Thoracic aorta (tissue), 2 donors: ENCODE measurements at regions not wholly inside any gene's neighbourhood (a gene's known extent, or its start where the extent isn't known, plus 50 kb on each side); places are given as distances from the start of the nearest gene placed in this dataset.

Source experiments
- ATAC-seq: fragments of 150-250 bp; one replicate; pipeline ENCODE4 v1.8.0; 2017; ENCODE audit warnings: low read depth; ENCODE audit not compliant: insufficient number of reproducible peaks, low FRiP score
- DNase-seq: peaks from one replicate; pipeline ENCODE4 v3.0.0-alpha.2; 2020; ENCODE audit warnings: low spot score
- H3K27ac ChIP-seq, 2 donors: fragments of 200-600 bp; sonication (generic); 1 replicate in 1 of 2; 2 replicates in 1 of 2; pipeline ENCODE4 v1.5.1; 2016; ENCODE audit warnings: mild to moderate bottlenecking in 2 of 2, moderate library complexity in 2 of 2
- H3K27me3 ChIP-seq: fragments of 200-600 bp; sonication (generic); replicated peaks from 2 replicates; pipeline ENCODE4 v1.6.0; 2016; ENCODE audit warnings: mild to moderate bottlenecking; ENCODE audit not compliant: insufficient read depth
- H3K36me3 ChIP-seq: fragments of 200-600 bp; sonication (generic); one replicate; pipeline ENCODE4 v1.5.1; 2016
- H3K4me1 ChIP-seq, 2 donors: fragments of 200-600 bp; sonication (generic); 1 replicate in 1 of 2; 2 replicates in 1 of 2; pipeline versions ENCODE4 v1.5.1 to v1.6.0; 2016; ENCODE audit warnings: low read depth in 2 of 2, mild to moderate bottlenecking in 1 of 2; ENCODE audit not compliant: control insufficient read depth in 1 of 2
- H3K4me3 ChIP-seq: fragments of 200-600 bp; sonication (generic); 2 replicates; pipeline ENCODE4 v1.5.1; 2016; ENCODE audit warnings: mild to moderate bottlenecking
- H3K9me3 ChIP-seq: fragments of 200-600 bp; sonication (generic); 2 replicates; pipeline ENCODE4 v1.5.1; 2016
- CTCF ChIP-seq: fragments of 200-600 bp; sonication (generic); IDR thresholded peaks from one replicate; pipeline ENCODE4 v1.5.1; 2019; ENCODE audit warnings: antibody characterized with exemption

- ATAC-seq (no peak), DNase-seq (no peak)
- Histone ChIP-seq H3K36me3 (no peaks in the 10 kb centered on the region), H3K27me3 (no peaks in the 10 kb centered on the region), H3K27ac (no peak overlapping the region), H3K4me3 (no peak overlapping the region), H3K9me3 (no peaks in the 10 kb centered on the region), H3K4me1 (peaks cover 0 to 8% of the 10 kb centered on the region in 2 donors)
- no peak for TF ChIP-seq CTCF
Observed at GRCh38 chr6:112401083-112401482, 54.0 kb downstream of the RFPL4B start.

DNA sequence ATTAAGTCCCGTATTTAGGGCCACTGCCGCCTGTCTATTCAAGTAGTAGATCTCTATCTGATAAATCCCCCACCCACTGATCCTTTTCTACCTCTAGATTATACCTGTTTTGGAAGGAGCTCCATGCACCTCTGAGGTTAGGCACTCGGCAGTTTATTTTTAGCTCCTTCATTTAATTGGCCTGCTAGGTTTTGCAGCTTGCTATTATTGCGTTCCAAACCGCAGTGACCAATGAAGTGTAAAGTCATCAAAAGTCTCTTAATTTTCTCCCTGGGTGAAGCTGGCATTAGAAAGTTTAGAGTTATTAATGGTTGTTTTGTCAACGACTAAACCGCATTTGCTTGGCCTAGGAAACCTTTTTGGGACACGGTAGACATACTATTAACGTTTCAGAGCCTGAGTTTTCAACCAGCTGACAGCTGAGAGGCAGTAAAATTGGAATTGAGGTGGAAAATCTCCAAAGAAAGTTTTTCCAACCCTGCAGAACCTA, 60.0 kb downstream of the RFPL4B start:
- Histone ChIP-seq H3K36me3 (no peaks in the 10 kb centered on the region), H3K27ac (no peak overlapping the region), H3K9me3 (no peaks in the 10 kb centered on the region), H3K27me3 (no peaks in the 10 kb centered on the region), H3K4me3 (no peak overlapping the region), H3K4me1 (no peaks in the 10 kb centered on the region)
- ATAC-seq (no peak), DNase-seq (no peak)
- TF ChIP-seq CTCF: no peak

- Histone ChIP-seq H3K27me3 (no peaks in the 10 kb centered on the region), H3K9me3 (no peaks in the 10 kb centered on the region), H3K27ac (no peak overlapping the region), H3K4me1 (no peaks in the 10 kb centered on the region), H3K36me3 (no peaks in the 10 kb centered on the region), H3K4me3 (no peak overlapping the region)
- TF ChIP-seq CTCF: no peak
- no peak for ATAC-seq
- no peak for DNase-seq
Observed at GRCh38 chr6:112408522-112408921, 61.4 kb downstream of the RFPL4B start.

GRCh38 chr6:112409311-112409710, 62.2 kb downstream of the RFPL4B start:
- H3K27ac ChIP-seq: no peak overlapping the region
- ATAC-seq (no peak), DNase-seq (no peak)
- H3K4me3 ChIP-seq: no peak overlapping the region
- no peaks in the 10 kb centered on the region for H3K9me3 ChIP-seq
- no peak for TF ChIP-seq CTCF
- H3K36me3 ChIP-seq: no peaks in the 10 kb centered on the region
- no peaks in the 10 kb centered on the region for H3K4me1 ChIP-seq
- H3K27me3 ChIP-seq: no peaks in the 10 kb centered on the region

GRCh38 chr6:112413780-112414179, 66.7 kb downstream of the RFPL4B start:
- no peaks in the 10 kb centered on the region for H3K4me1 ChIP-seq
- H3K9me3 ChIP-seq: no peaks in the 10 kb centered on the region
- ATAC-seq: no peak

More at GRCh38 chr6:112413780-112414179, 66.7 kb downstream of the RFPL4B start:
- Histone ChIP-seq H3K36me3 (no peaks in the 10 kb centered on the region), H3K27ac (no peak overlapping the region), H3K27me3 (no peaks in the 10 kb centered on the region), H3K4me3 (no peak overlapping the region)
- DNase-seq: no peak
- TF ChIP-seq CTCF: no peak
